GM12875 (cell line): ENCODE measurements at regions not wholly inside any gene's neighbourhood (a gene's known extent, or its start where the extent isn't known, plus 50 kb on each side); places are given as distances from the start of the nearest gene placed in this dataset.

Source experiments
- H3K4me3 ChIP-seq: one replicate; pipeline ENCODE4 v1.5.1; 2011; ENCODE audit warnings: low read depth, low read length, control low read depth
- TF ChIP-seq, protein P1 (sequence below): IDR thresholded peaks from 2 replicates; pipeline ENCODE4 v1.5.1; 2011; ENCODE audit warnings: low read depth, mild to moderate bottlenecking, control low read depth, inconsistent platforms, low read length, moderate library complexity, borderline replicate concordance; ENCODE audit not compliant: insufficient read depth

DNA sequence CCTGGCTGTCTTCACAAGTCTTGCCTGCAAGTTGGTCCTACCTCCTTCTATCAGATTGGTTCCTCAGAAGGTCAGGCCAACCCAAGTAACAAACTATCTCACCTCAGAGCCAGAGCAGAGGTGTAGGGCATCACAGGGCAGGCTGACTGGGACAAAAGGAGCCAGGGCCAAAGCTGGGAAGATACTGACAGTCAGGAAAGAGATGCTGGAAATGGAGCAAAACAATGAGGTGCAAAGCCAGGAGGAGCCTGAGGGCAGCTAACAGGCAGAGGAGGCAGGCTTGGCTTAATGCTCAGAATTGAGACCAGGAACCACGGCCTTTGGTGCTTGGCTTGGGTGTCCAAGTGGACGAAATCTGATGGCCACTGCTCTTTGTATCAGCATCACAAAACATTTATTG lies 68.4 kb upstream of the PNMA1 start:
- H3K4me3 ChIP-seq, result no peak overlapping the region
- TF ChIP-seq, protein P1, sequence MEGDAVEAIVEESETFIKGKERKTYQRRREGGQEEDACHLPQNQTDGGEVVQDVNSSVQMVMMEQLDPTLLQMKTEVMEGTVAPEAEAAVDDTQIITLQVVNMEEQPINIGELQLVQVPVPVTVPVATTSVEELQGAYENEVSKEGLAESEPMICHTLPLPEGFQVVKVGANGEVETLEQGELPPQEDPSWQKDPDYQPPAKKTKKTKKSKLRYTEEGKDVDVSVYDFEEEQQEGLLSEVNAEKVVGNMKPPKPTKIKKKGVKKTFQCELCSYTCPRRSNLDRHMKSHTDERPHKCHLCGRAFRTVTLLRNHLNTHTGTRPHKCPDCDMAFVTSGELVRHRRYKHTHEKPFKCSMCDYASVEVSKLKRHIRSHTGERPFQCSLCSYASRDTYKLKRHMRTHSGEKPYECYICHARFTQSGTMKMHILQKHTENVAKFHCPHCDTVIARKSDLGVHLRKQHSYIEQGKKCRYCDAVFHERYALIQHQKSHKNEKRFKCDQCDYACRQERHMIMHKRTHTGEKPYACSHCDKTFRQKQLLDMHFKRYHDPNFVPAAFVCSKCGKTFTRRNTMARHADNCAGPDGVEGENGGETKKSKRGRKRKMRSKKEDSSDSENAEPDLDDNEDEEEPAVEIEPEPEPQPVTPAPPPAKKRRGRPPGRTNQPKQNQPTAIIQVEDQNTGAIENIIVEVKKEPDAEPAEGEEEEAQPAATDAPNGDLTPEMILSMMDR, result no peak

- H3K4me3 ChIP-seq, result no peak overlapping the region
Observed at GRCh38 chr14:73780896-73781295, 66.7 kb upstream of the PNMA1 start.

GRCh38 chr14:73780391-73780790 lies 66.2 kb upstream of the PNMA1 start:
- no peak overlapping the region for H3K4me3 ChIP-seq
- TF ChIP-seq, protein P1, result no peak

More at GRCh38 chr14:73780896-73781295, 66.7 kb upstream of the PNMA1 start:
- TF ChIP-seq, protein P1, result no peak

DNA sequence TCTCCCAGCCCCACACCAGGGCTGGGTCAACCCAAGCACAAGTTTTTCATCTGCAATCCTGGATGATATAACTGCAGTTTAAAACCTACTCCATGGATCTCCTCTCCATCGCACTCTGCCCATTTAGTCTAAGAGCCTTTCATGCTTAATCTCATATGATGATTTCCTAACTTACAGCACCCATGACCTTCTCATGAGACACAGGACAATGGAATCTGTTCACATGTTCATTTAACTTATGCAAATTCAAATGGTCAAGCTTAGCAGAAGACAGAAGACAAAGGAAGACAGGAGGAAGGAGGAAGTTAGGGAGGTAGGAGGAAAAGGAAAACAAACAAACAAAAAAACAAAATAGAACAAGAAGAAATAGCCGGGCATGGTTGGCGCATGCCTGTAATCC lies 64.6 kb upstream of the PNMA1 start:
- H3K4me3 ChIP-seq, result no peak overlapping the region
- TF ChIP-seq, protein P1, result no peak

DNA sequence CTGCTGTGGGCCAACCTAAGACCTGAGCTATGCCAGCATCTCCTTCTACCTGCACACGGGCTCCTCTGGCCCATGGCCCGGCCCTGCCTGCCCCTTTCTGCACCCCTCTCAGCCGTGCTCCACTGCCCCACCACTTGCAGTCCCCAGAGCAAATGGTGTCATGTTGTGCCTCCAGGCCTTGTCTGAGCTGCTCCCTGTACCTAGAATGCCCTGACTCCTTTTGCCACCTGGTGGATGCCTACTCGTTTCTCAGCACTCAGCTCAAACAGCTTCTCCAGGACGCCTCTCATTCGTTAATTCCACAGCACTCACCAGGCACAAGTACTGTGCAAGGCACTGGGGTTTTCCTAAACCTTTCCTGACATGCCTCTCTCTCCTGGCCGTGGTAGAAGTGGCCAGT lies 63.2 kb upstream of the PNMA1 start:
- H3K4me3 ChIP-seq, result no peak overlapping the region
- TF ChIP-seq, protein P1, result no peak

DNA sequence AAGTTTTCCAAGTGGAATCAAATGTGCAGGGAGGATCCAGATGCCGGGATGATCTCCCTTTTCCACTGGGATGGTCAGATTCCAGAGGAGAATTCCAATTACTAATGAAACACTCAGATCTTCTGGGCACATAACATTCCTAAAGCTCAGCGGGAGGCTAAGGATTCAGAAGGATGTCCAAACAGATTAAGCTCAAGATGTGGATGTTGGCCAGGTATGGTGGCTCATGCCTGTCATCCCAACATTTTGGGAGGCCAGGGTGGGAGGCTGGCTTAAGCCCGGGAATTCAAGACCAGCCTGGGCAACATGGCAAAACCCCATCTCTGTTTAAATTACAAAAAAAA lies 62.0 kb upstream of the PNMA1 start:
- TF ChIP-seq, protein P1, result no peak
- no peak overlapping the region for H3K4me3 ChIP-seq

- TF ChIP-seq, protein P1, result no peak
- H3K4me3 ChIP-seq, result no peak overlapping the region
Observed at GRCh38 chr14:73775339-73776193, 61.4 kb upstream of the PNMA1 start.
